Tibial nerve (tissue), 4 donors: ENCODE measurements at regions not wholly inside any gene's neighbourhood (a gene's known extent, or its start where the extent isn't known, plus 50 kb on each side); places are given as distances from the start of the nearest gene placed in this dataset.
A peak's percentile ranks its signal among the peaks of the same experiment; 100 is the strongest.

Experiments
- DNase-seq, 2 donors: peaks; one replicate each; pipeline ENCODE4 v3.0.0-alpha.2; 2019; ENCODE audit warnings: low spot score in 2 of 2
- H3K27ac ChIP-seq, 4 donors: fragments of 200-600 bp; sonication (generic) in 3 of 4; one replicate each; pipeline ENCODE4 v1.5.1; 2017 to 2019; ENCODE audit warnings: mild to moderate bottlenecking in 1 of 4
- H3K27me3 ChIP-seq, 2 donors: fragments of 200-600 bp; sonication (generic) in 1 of 2; one replicate each; pipeline versions ENCODE4 v1.5.1 to v1.6.0; 2017 to 2019
- H3K36me3 ChIP-seq, 3 donors: fragments of 200-600 bp; sonication (generic); one replicate each; pipeline ENCODE4 v1.5.1; 2018 to 2019
- H3K4me1 ChIP-seq, 4 donors: fragments of 200-600 bp; sonication (generic) in 3 of 4; one replicate each; pipeline ENCODE4 v1.5.1; 2017 to 2019
- H3K4me3 ChIP-seq, 4 donors: fragments of 200-600 bp; sonication (generic) in 3 of 4; one replicate each; pipeline ENCODE4 v1.5.1; 2017 to 2019; ENCODE audit warnings: mild to moderate bottlenecking in 1 of 4, moderate library complexity in 1 of 4
- H3K9me3 ChIP-seq, 4 donors: fragments of 200-600 bp; sonication (generic) in 3 of 4; one replicate each; pipeline ENCODE4 v1.5.1; 2017 to 2019
- EP300 ChIP-seq, 2 donors: sonication (generic); formaldehyde crosslinking; IDR thresholded peaks; one replicate each; pipeline ENCODE4 v1.6.1; 2017; ENCODE audit warnings: antibody characterized with exemption in 2 of 2, mild to moderate bottlenecking in 1 of 2
- POLR2A ChIP-seq, 2 donors: fragments of 450-650 bp; IDR thresholded peaks; one replicate each; pipeline ENCODE4 v1.6.1; 2017; ENCODE audit warnings: antibody characterized with exemption in 2 of 2, mild to moderate bottlenecking in 2 of 2, moderate library complexity in 2 of 2
- WGBS, 2 donors: methylation state at CpG; one replicate each; pipeline ENCODE4 v1.1.5; 2018; 5-methylcytosine and 5-hydroxymethylcytosine counted together
- TF ChIP-seq, protein P1 (sequence below), 5 experiments: fragments of 200-600 bp in 3 of 5; fragments of 450-650 bp in 2 of 5; sonication (generic) in 3 of 5; IDR thresholded peaks; one replicate each; pipeline ENCODE4 v1.5.1; 2016 to 2019; ENCODE audit warnings: antibody characterized with exemption in 5 of 5, mild to moderate bottlenecking in 3 of 5, moderate library complexity in 2 of 5

DNA sequence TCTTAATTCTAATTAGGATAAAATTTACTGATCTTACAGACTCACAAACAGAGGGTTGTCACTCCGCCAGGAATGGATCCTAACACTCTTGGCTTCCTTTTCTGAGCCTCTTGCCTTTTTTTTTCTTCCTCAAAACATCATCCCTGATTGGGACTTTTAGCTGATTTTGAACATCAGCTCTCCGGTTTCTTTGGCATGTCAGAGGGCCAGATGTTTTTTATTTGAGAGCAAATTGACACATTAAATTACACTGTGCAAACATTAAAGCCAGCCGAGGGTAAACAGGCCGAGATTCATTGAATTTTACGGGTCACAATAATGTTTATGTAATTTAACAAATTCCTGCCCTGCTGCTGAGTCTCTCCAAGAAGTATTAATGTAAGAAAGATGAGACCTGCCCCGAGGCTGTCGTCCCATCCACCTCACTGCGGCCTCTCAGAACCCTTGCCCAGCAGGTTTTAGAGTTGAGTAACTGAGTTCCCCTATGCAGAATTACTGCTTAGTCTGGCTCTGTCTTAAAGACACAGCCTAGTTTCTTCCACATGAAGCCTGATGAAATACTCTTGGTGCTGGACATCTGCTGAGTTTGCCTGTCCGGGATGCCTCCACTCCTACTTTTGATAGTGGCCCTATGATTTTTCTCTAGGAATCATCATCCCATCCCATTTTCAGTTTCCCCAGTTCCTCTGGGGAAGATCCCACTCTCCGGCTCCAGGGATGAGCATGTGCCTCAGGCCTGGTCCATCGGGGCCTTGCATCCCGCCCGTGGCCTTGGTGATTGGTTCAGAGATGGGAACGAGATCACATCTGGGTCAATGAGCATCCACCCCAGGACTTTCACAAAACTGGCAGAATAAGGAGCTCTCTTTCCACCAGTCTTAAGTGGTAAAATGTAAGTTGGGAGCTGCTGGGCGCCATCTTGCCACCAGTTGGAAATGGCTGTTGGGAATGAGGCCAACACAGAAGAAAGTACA is 226.6 kb upstream of the TLE3 start:
- 64 to 66% methylated on average over 15 of the region's 15 CpGs for WGBS, 2 donors
- Histone ChIP-seq H3K9me3 (no peaks in the 10 kb centered on the region), H3K27ac (peak overlapping the region in 2 of 4 donors; percentile 65 to 75), H3K4me1 (peaks cover 0 to 75% (median 37%) of the 10 kb centered on the region in 4 donors), H3K27me3 (no peaks in the 10 kb centered on the region), H3K36me3 (no peaks in the 10 kb centered on the region), H3K4me3 (no peak overlapping the region)
- TF ChIP-seq EP300 (IDR thresholded peaks at IDR 0.05) = peak in 1 of 2 donors; percentile 40
- TF ChIP-seq, protein P1, sequence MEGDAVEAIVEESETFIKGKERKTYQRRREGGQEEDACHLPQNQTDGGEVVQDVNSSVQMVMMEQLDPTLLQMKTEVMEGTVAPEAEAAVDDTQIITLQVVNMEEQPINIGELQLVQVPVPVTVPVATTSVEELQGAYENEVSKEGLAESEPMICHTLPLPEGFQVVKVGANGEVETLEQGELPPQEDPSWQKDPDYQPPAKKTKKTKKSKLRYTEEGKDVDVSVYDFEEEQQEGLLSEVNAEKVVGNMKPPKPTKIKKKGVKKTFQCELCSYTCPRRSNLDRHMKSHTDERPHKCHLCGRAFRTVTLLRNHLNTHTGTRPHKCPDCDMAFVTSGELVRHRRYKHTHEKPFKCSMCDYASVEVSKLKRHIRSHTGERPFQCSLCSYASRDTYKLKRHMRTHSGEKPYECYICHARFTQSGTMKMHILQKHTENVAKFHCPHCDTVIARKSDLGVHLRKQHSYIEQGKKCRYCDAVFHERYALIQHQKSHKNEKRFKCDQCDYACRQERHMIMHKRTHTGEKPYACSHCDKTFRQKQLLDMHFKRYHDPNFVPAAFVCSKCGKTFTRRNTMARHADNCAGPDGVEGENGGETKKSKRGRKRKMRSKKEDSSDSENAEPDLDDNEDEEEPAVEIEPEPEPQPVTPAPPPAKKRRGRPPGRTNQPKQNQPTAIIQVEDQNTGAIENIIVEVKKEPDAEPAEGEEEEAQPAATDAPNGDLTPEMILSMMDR (IDR thresholded peaks at IDR 0.05) = no peak
- TF ChIP-seq POLR2A (IDR thresholded peaks at IDR 0.05) = no peak
- no peak for DNase-seq

DNA sequence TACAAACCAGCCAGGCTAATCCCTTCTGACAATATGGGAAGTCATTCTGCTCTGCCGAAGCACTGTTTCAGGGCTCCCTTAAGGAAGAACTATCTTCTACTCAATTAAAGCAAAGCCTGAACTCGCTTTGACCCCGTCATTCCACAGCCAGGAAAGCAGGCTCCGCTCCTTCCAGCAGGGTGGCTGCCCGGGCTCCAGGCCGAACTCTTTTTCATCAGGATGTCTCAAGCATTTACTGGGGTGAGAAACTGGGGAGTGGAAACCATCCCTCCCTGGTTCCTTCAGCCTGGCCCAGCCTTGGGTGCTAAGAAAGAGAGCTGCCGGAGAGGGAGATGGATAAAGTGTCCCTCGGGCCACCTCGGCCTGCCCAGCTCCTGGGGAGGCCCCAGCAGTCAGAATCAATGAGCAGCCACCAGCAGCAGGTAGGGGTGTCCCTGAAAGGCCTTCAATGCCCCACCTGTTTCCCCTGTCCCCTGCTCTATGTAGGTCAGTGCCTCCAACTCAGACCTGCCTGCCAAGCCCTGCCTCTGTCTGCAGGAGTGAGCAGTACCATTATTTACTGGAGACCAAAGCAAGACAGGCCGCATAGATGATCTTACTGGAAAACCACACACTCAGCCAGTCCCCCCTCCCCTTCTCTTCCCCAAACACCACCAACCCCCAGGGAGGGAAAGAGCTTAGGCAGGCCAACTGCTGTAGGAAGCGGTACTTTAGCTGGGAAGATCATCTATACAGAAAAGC is 225.6 kb upstream of the TLE3 start:
- DNase-seq = peak; percentile 35 to 74
- H3K4me3 ChIP-seq = no peak overlapping the region

DNA sequence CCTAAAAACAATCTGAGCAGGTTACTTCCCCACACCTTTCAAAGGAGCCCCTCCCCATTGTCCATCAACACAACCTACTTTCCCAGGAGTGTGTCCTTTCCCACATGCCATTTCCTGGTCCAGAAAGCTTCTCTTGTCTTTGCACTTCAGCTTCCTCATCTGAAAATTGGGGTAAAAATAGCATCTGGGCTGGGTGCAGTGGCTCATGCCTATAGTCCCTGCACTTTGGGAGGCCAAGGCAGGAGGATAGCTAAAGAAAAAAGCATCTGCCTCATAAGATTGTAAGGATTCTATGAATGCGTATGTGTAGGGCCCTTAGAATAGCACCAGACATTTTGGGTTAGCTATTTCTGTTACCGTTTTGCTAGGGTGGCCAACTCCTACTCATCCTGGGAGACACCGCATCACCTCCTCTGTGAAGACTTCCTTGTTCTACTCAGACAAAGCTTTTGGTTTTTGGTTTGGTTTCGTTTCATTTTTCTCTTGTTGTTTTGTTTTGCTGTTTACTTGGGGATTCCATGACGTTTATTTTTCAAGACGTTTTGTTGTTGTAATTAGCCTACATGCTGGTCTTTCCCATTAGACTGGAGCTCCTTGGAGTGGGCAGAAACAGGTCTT is 224.4 kb upstream of the TLE3 start:
- no peaks in the 10 kb centered on the region for H3K9me3 ChIP-seq
- 73 to 81% methylated on average over 6 of the region's 6 CpGs for WGBS, 2 donors
- TF ChIP-seq EP300 (IDR thresholded peaks at IDR 0.05) (no peak), POLR2A (IDR thresholded peaks at IDR 0.05) (no peak)
- TF ChIP-seq, protein P1 (IDR thresholded peaks at IDR 0.05) = no peak
- peaks cover 0 to 61% (median 29%) of the 10 kb centered on the region in 4 donors for H3K4me1 ChIP-seq
- H3K27me3 ChIP-seq = no peaks in the 10 kb centered on the region
- H3K36me3 ChIP-seq = no peaks in the 10 kb centered on the region
- no peak for DNase-seq
- peak overlapping the region in 2 of 4 donors; percentile 65 to 75 for H3K27ac ChIP-seq
- no peak overlapping the region for H3K4me3 ChIP-seq

More for the DNA sequence above, 225.6 kb upstream of the TLE3 start:
- H3K9me3 ChIP-seq = no peaks in the 10 kb centered on the region
- H3K36me3 ChIP-seq = no peaks in the 10 kb centered on the region
- TF ChIP-seq POLR2A (IDR thresholded peaks at IDR 0.05) (no peak), EP300 (IDR thresholded peaks at IDR 0.05) (peak in 1 of 2 donors; percentile 64)
- TF ChIP-seq, protein P1 (IDR thresholded peaks at IDR 0.05) = peak in 2 of 5 experiments; percentile 14 to 15
- H3K27me3 ChIP-seq = no peaks in the 10 kb centered on the region
- H3K27ac ChIP-seq = peak overlapping the region in 3 of 4 donors; percentile 12 to 75 (median 65)
- WGBS, 2 donors = 28 to 35% methylated on average over 9 to 11 of the region's 11 CpGs
- peaks cover 0 to 72% (median 32%) of the 10 kb centered on the region in 4 donors for H3K4me1 ChIP-seq

DNA sequence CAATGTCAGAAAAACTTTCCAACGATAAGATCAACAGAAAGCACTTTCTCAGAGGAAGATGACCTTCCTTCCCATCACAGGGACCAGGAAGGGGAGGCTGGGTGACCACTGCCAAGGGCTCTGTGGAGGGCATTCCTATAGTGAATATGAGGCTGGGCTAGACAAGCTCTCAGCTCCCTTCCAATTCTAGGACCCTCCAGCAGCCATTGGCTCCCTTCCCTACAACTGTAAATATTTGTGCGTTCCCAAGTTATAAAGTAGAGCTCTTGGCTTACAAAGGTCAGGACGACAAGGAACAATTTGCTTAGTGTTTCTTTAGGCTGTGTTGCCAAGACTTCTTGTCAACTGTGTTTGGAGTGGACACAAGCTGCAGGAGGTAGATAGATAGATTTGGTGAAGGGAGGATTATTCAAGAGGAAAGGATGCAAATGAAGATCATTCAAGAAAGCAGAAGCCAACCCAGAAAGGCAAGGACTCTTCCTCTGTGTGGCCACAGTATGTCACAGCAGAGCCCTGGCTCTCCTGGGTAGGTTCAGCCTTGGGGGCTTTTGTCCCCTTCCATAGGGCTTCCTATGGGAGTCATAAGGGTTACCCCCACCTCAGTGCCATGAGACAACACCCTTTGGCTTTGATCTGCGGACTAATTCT is 223.6 kb upstream of the TLE3 start:
- Histone ChIP-seq H3K27me3 (no peaks in the 10 kb centered on the region), H3K36me3 (no peaks in the 10 kb centered on the region), H3K27ac (peak overlapping the region in 2 of 4 donors; percentile 6 to 14), H3K4me3 (no peak overlapping the region), H3K4me1 (peaks cover 0 to 60% (median 29%) of the 10 kb centered on the region in 4 donors), H3K9me3 (no peaks in the 10 kb centered on the region)
- TF ChIP-seq POLR2A (IDR thresholded peaks at IDR 0.05) (no peak), EP300 (IDR thresholded peaks at IDR 0.05) (no peak)
- TF ChIP-seq, protein P1 (IDR thresholded peaks at IDR 0.05) = no peak
- no peak for DNase-seq
- 36 to 43% methylated on average over 4 of the region's 4 CpGs for WGBS, 2 donors
